ENCODE measurements at regions not wholly inside any gene's neighbourhood (a gene's known extent, or its start where the extent isn't known, plus 50 kb on each side); places are given as distances from the start of the nearest gene placed in this dataset.

GRCh38 chr3:76908156-76908555, 131.7 kb upstream of the ROBO2 start:
- Histone ChIP-seq H2AFZ (ENCODE audit: insufficient read depth, low read depth, low read length, poor library complexity, severe bottlenecking) (no peak overlapping the region), H3K9ac (ENCODE audit: insufficient read depth, low read length, poor library complexity, severe bottlenecking) (no peak overlapping the region), H3K27ac (ENCODE audit: low read depth in 1 of 2, low read length in 2 of 2) (no peak overlapping the region), H3K4me3 (replicated peaks in 1 of 3; ENCODE audit: low read depth in 2 of 3, low read length in 3 of 3) (no peak overlapping the region), H3K4me1 (ENCODE audit: control insufficient read depth in 1 of 2, insufficient read depth in 2 of 2, low read length in 2 of 2) (no peaks in the 10 kb centered on the region), H3K4me2 (replicated peaks; ENCODE audit: extremely low read depth, low read length, poor library complexity, severe bottlenecking) (no peak overlapping the region), H3K27me3 (ENCODE audit: control insufficient read depth in 2 of 2, insufficient read depth in 2 of 2, low read length in 2 of 2) (no peaks in the 10 kb centered on the region), H3K9me3 (replicated peaks in 1 of 2; ENCODE audit: control insufficient read depth in 1 of 2, insufficient read depth in 1 of 2, low read length in 2 of 2) (peaks cover 0 to 3% of the 10 kb centered on the region in 2 donors), H4K20me1 (ENCODE audit: insufficient read depth, low read length) (no peaks in the 10 kb centered on the region), H3K79me2 (ENCODE audit: insufficient read depth, low read length) (no peaks in the 10 kb centered on the region), H3K36me3 (replicated peaks in 1 of 2; ENCODE audit: control insufficient read depth in 1 of 2, insufficient read depth in 2 of 2, low read length in 2 of 2) (no peaks in the 10 kb centered on the region)
- Mint-ChIP-seq H3K4me1 (no peaks in the 10 kb centered on the region), H3K27ac (no peak overlapping the region), H3K4me3 (no peak overlapping the region), H3K9me3 (peaks cover 0 to 4% (median 0%) of the 10 kb centered on the region in 7 donors), H3K27me3 (ENCODE audit: low read depth in 3 of 3) (no peaks in the 10 kb centered on the region), H3K36me3 (no peaks in the 10 kb centered on the region)
- intact Hi-C loops (cut with micrococcal nuclease) = no loop called here
- WGBS (ENCODE audit: insufficient coverage) = no CpG with 5 or more reads among the region's 1 CpG
- TF ChIP-seq, protein P1, sequence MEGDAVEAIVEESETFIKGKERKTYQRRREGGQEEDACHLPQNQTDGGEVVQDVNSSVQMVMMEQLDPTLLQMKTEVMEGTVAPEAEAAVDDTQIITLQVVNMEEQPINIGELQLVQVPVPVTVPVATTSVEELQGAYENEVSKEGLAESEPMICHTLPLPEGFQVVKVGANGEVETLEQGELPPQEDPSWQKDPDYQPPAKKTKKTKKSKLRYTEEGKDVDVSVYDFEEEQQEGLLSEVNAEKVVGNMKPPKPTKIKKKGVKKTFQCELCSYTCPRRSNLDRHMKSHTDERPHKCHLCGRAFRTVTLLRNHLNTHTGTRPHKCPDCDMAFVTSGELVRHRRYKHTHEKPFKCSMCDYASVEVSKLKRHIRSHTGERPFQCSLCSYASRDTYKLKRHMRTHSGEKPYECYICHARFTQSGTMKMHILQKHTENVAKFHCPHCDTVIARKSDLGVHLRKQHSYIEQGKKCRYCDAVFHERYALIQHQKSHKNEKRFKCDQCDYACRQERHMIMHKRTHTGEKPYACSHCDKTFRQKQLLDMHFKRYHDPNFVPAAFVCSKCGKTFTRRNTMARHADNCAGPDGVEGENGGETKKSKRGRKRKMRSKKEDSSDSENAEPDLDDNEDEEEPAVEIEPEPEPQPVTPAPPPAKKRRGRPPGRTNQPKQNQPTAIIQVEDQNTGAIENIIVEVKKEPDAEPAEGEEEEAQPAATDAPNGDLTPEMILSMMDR (IDR thresholded peaks at IDR 0.05) = no peak
- no peak for DNase-seq

- Histone ChIP-seq H3K4me2 (replicated peaks; ENCODE audit: extremely low read depth, low read length, poor library complexity, severe bottlenecking) (no peak overlapping the region), H3K4me1 (ENCODE audit: control insufficient read depth in 1 of 2, insufficient read depth in 2 of 2, low read length in 2 of 2) (no peaks in the 10 kb centered on the region), H3K36me3 (replicated peaks in 1 of 2; ENCODE audit: control insufficient read depth in 1 of 2, insufficient read depth in 2 of 2, low read length in 2 of 2) (no peaks in the 10 kb centered on the region), H3K27me3 (ENCODE audit: control insufficient read depth in 2 of 2, insufficient read depth in 2 of 2, low read length in 2 of 2) (no peaks in the 10 kb centered on the region), H3K9ac (ENCODE audit: insufficient read depth, low read length, poor library complexity, severe bottlenecking) (no peak overlapping the region), H3K27ac (ENCODE audit: low read depth in 1 of 2, low read length in 2 of 2) (no peak overlapping the region), H3K79me2 (ENCODE audit: insufficient read depth, low read length) (no peaks in the 10 kb centered on the region), H3K4me3 (replicated peaks in 1 of 3; ENCODE audit: low read depth in 2 of 3, low read length in 3 of 3) (no peak overlapping the region), H2AFZ (ENCODE audit: insufficient read depth, low read depth, low read length, poor library complexity, severe bottlenecking) (no peak overlapping the region), H4K20me1 (ENCODE audit: insufficient read depth, low read length) (no peaks in the 10 kb centered on the region), H3K9me3 (replicated peaks in 1 of 2; ENCODE audit: control insufficient read depth in 1 of 2, insufficient read depth in 1 of 2, low read length in 2 of 2) (peaks cover 0 to 10% of the 10 kb centered on the region in 2 donors)
- H3K27me3 Mint-ChIP-seq (ENCODE audit: low read depth in 3 of 3) = no peaks in the 10 kb centered on the region
- H3K36me3 Mint-ChIP-seq = no peaks in the 10 kb centered on the region
- H3K9me3 Mint-ChIP-seq = peaks cover 0 to 8% (median 0%) of the 10 kb centered on the region in 7 donors
- intact Hi-C loops (cut with micrococcal nuclease) = no loop called here
- no peaks in the 10 kb centered on the region for H3K4me1 Mint-ChIP-seq
- TF ChIP-seq, protein P1 (IDR thresholded peaks at IDR 0.05) = no peak
- WGBS (ENCODE audit: insufficient coverage) = 95% methylated on average over 4 of the region's 12 CpGs
- H3K27ac Mint-ChIP-seq = no peak overlapping the region
- DNase-seq = no peak
- H3K4me3 Mint-ChIP-seq = no peak overlapping the region
These were observed 127.0 kb upstream of the ROBO2 start for GRCh38 chr3:76912841-76913383.
